ENCODE measurements at regions not wholly inside any gene's neighbourhood (a gene's known extent, or its start where the extent isn't known, plus 50 kb on each side); places are given as distances from the start of the nearest gene placed in this dataset.

DNA sequence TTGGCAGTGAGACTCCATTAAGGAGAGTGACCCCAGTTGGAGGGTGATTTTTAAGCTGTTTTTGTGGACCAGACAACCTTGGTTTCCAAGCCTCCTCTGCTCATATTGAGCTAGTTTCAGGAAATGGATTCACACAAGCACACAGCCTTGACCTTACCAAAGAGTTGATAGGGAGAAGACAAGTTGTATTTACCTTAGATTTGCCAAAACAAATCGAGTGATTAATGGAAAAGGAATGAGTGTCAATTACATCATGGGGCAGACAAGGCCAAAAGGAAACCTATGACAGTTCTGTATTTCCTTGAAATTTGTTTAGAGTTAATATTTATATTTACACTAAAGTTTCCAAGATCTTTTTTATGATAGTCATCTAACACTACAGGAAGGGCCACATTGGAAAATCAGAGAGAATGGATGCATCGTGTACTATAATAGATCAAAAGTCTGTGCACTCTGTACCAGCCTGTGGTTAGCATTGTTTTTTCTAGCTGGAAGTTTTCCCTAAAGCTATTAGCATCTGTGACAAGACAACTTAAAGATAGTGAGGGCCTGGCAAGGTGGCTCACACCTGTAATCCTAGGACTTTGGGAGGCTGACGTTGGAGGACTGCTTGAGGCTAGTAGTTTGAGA is 86.0 kb upstream of the FER start:
- peaks cover 20% of the 10 kb centered on the region for H3K4me1 Mint-ChIP-seq (ENCODE audit: insufficient read depth, unreplicated experiment)
- H3K4me3 Mint-ChIP-seq (ENCODE audit: unreplicated experiment), result no peak overlapping the region
- no peaks in the 10 kb centered on the region for H3K9me3 Mint-ChIP-seq (ENCODE audit: unreplicated experiment)
- peaks cover 7% of the 10 kb centered on the region for H3K36me3 Mint-ChIP-seq (ENCODE audit: insufficient read depth, unreplicated experiment)
- ChIA-PET POLR2A (interaction anchor here (1.2 to 3.2 kb wide), 3 partner anchors 66 to 196 kb away, joined by 3 to 14 read pairs (median 4); no protein-coding TSS in a partner anchor), CTCF (interaction anchor here (0.6 to 2.8 kb wide), 4 partner anchors 19 to 788 kb away, joined by 3 to 14 read pairs (median 4); no protein-coding TSS in a partner anchor)
- no peak overlapping the region for H3K27ac Mint-ChIP-seq (ENCODE audit: low read depth, unreplicated experiment)
- no TSS peak for BruUV-seq (replicated peaks)
- intact Hi-C loops (cut with micrococcal nuclease), result no loop called here
- no peaks in the 10 kb centered on the region for H3K27me3 Mint-ChIP-seq (ENCODE audit: insufficient read depth, unreplicated experiment)
- peak; percentile 67 for DNase-seq (ENCODE audit: unreplicated experiment)
- TF ChIP-seq, protein P1, sequence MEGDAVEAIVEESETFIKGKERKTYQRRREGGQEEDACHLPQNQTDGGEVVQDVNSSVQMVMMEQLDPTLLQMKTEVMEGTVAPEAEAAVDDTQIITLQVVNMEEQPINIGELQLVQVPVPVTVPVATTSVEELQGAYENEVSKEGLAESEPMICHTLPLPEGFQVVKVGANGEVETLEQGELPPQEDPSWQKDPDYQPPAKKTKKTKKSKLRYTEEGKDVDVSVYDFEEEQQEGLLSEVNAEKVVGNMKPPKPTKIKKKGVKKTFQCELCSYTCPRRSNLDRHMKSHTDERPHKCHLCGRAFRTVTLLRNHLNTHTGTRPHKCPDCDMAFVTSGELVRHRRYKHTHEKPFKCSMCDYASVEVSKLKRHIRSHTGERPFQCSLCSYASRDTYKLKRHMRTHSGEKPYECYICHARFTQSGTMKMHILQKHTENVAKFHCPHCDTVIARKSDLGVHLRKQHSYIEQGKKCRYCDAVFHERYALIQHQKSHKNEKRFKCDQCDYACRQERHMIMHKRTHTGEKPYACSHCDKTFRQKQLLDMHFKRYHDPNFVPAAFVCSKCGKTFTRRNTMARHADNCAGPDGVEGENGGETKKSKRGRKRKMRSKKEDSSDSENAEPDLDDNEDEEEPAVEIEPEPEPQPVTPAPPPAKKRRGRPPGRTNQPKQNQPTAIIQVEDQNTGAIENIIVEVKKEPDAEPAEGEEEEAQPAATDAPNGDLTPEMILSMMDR (IDR thresholded peaks at IDR 0.05; ENCODE audit: unreplicated experiment), result no peak

DNA sequence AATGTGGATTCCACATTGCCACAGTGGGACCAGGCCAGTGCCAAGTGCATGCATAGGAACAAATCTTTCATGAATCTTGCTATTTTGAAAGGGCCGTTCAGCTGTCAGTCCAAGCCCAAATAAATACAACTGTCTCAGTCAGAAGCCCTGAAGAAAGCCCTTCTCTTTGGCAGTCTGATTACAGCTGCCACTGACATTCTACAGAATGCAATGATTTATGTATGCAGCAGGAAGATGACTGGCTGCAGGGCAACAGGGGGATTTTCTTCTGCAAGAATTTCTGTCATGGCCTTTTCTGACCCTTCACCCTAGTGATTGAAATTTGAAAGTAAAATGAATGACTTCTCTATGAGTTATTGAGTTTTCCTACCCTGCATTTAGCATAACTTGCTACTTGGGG is 86.7 kb upstream of the FER start:
- H3K9me3 Mint-ChIP-seq (ENCODE audit: unreplicated experiment), result no peaks in the 10 kb centered on the region
- peaks cover 26% of the 10 kb centered on the region for H3K4me1 Mint-ChIP-seq (ENCODE audit: insufficient read depth, unreplicated experiment)
- H3K36me3 Mint-ChIP-seq (ENCODE audit: insufficient read depth, unreplicated experiment), result peaks cover 7% of the 10 kb centered on the region
- no TSS peak for BruUV-seq (replicated peaks)
- TF ChIP-seq, protein P1 (IDR thresholded peaks at IDR 0.05; ENCODE audit: unreplicated experiment), result no peak
- CTCF ChIA-PET, result interaction anchor here (0.6 to 2.8 kb wide), 3 partner anchors 18 to 1878 kb away, joined by 3 to 14 read pairs (median 3); no protein-coding TSS in a partner anchor
- no peak for DNase-seq (ENCODE audit: unreplicated experiment)
- H3K27me3 Mint-ChIP-seq (ENCODE audit: insufficient read depth, unreplicated experiment), result no peaks in the 10 kb centered on the region
- no peak overlapping the region for H3K4me3 Mint-ChIP-seq (ENCODE audit: unreplicated experiment)
- no peak overlapping the region for H3K27ac Mint-ChIP-seq (ENCODE audit: low read depth, unreplicated experiment)
- intact Hi-C loops (cut with micrococcal nuclease), result no loop called here
- POLR2A ChIA-PET, result interaction anchor here (1.4 to 3.2 kb wide), 2 partner anchors 67 to 87 kb away, joined by 4 to 14 read pairs; no protein-coding TSS in a partner anchor

DNA sequence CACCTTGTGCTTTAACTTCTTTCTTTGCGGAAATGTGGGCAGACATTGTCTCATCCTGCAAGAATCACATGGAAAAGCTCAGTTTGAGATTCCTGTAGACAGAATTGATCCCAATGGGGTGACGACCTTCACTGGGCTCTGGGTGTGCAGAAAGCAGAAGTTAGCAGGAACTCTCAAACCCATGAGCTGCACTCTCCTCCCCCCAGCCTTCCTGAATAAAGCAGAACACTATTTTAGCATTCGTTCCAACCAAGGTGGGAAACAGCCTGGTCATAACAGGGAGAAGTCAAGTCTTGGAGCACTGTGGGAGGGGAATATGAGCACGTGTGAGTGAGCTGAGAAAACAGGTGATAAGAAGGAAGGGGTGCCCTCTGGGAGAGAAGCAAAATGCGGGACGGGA is 87.4 kb upstream of the FER start:
- Mint-ChIP-seq H3K4me1 (ENCODE audit: insufficient read depth, unreplicated experiment) (peaks cover 32% of the 10 kb centered on the region), H3K27ac (ENCODE audit: low read depth, unreplicated experiment) (no peak overlapping the region), H3K4me3 (ENCODE audit: unreplicated experiment) (no peak overlapping the region), H3K9me3 (ENCODE audit: unreplicated experiment) (no peaks in the 10 kb centered on the region), H3K27me3 (ENCODE audit: insufficient read depth, unreplicated experiment) (no peaks in the 10 kb centered on the region), H3K36me3 (ENCODE audit: insufficient read depth, unreplicated experiment) (peaks cover 7% of the 10 kb centered on the region)
- intact Hi-C loops (cut with micrococcal nuclease), result no loop called here
- ChIA-PET CTCF (interaction anchor here (0.6 to 0.9 kb wide), 2 partner anchors 21 to 1879 kb away, joined by 3 read pairs; no protein-coding TSS in a partner anchor), POLR2A (no interaction called here)
- TF ChIP-seq, protein P1 (IDR thresholded peaks at IDR 0.05; ENCODE audit: unreplicated experiment), result no peak
- no peak for DNase-seq (ENCODE audit: unreplicated experiment)
- no TSS peak for BruUV-seq (replicated peaks)

DNA sequence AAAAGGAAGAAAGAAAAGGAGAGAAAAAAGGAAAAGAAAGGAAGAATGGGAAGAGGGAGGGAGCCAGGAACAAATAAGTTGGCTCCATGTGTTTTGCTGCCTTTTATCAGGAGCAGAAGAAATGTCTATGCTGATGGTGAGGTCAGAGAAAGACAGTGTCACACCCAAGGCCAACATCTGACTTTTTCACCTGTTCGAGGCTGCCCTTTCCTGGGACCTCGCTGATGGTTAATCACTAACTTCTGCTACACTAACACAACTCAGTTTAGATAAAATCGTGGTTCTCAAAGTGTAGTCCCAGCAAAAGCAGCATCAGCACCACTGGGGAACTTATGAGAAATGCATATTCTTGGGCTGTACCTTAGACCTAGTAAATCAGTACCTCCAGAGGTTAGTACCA is 88.2 kb upstream of the FER start:
- TF ChIP-seq, protein P1 (IDR thresholded peaks at IDR 0.05; ENCODE audit: unreplicated experiment), result no peak
- no TSS peak for BruUV-seq (replicated peaks)
- H3K4me3 Mint-ChIP-seq (ENCODE audit: unreplicated experiment), result no peak overlapping the region
- H3K36me3 Mint-ChIP-seq (ENCODE audit: insufficient read depth, unreplicated experiment), result peaks cover 7% of the 10 kb centered on the region
- DNase-seq (ENCODE audit: unreplicated experiment), result no peak
- H3K9me3 Mint-ChIP-seq (ENCODE audit: unreplicated experiment), result no peaks in the 10 kb centered on the region
- H3K4me1 Mint-ChIP-seq (ENCODE audit: insufficient read depth, unreplicated experiment), result peaks cover 32% of the 10 kb centered on the region
- POLR2A ChIA-PET, result no interaction called here
- H3K27ac Mint-ChIP-seq (ENCODE audit: low read depth, unreplicated experiment), result no peak overlapping the region
- CTCF ChIA-PET, result no interaction called here
- no peaks in the 10 kb centered on the region for H3K27me3 Mint-ChIP-seq (ENCODE audit: insufficient read depth, unreplicated experiment)
- intact Hi-C loops (cut with micrococcal nuclease), result loop anchor here (5.0 kb wide), 1 partner anchor 68 kb away; no protein-coding TSS in a partner anchor
